HEK293 (cell line): ENCODE measurements at regions not wholly inside any gene's neighbourhood (a gene's known extent, or its start where the extent isn't known, plus 50 kb on each side); places are given as distances from the start of the nearest gene placed in this dataset.

Experiments
- CTCF ChIA-PET: fragments of 350-600 bp; formaldehyde crosslinking; extraction: SDS; loops from one replicate; lab custom pipeline; 2021; ENCODE audit warnings: antibody characterized with exemption; lab: Yijun Ruan, JAX
- POLR2A ChIA-PET: fragments of 300-600 bp; formaldehyde crosslinking; extraction: SDS; loops from one replicate; lab custom pipeline; 2020; ENCODE audit warnings: antibody characterized with exemption, inconsistent platforms; lab: Yijun Ruan, JAX
- H3K27ac ChIP-seq: fragments of 200-500 bp; sonication (Bioruptor generic); 2 replicates; pipeline ENCODE4 v1.5.1; 2014; ENCODE audit warnings: low read depth, low read length, control low read depth, inconsistent platforms; ENCODE audit errors: extremely low read depth
- H3K36me3 ChIP-seq, 2 experiments: fragments of 200-500 bp in 1 of 2; sonication (Bioruptor generic) in 1 of 2; 1 replicate in 1 of 2; 2 replicates in 1 of 2; pipeline ENCODE4 v1.5.1; 2014 to 2017; ENCODE audit warnings: inconsistent platforms in 2 of 2, low read length in 2 of 2; ENCODE audit not compliant: control insufficient read depth in 2 of 2, insufficient read depth in 1 of 2
- H3K4me1 ChIP-seq: fragments of 200-500 bp; sonication (Bioruptor generic); 2 replicates; pipeline ENCODE4 v1.5.1; 2014; ENCODE audit warnings: mild to moderate bottlenecking, low read length, inconsistent platforms; ENCODE audit not compliant: control insufficient read depth, insufficient read depth
- H3K4me3 ChIP-seq: 2 replicates; pipeline ENCODE4 v1.5.1; 2011; ENCODE audit warnings: low read depth, mild to moderate bottlenecking, control low read depth, low read length, moderate library complexity
- H3K9me3 ChIP-seq: fragments of 200-500 bp; sonication (Bioruptor generic); 2 replicates; pipeline ENCODE4 v1.5.1; 2014; ENCODE audit warnings: low read depth, low read length, inconsistent platforms; ENCODE audit not compliant: control insufficient read depth, insufficient read depth
- EGR2 ChIP-seq: fragments of 450-650 bp; formaldehyde crosslinking; IDR thresholded peaks from 2 replicates; pipeline ENCODE4 v1.5.1; 2016; ENCODE audit warnings: low read depth, missing biosample characterization, missing genetic modification characterization
- IKZF3 ChIP-seq: fragments of 450-650 bp; IDR thresholded peaks from 2 replicates; pipeline ENCODE4 v1.5.0; 2018; ENCODE audit warnings: missing biosample characterization, mild to moderate bottlenecking, missing genetic modification characterization, moderate library complexity
- OSR2 ChIP-seq: fragments of 450-650 bp; formaldehyde crosslinking; IDR thresholded peaks from 2 replicates; pipeline ENCODE4 v1.5.1; 2016; ENCODE audit warnings: missing biosample characterization, missing genetic modification characterization
- PRDM4 ChIP-seq: fragments of 450-650 bp; formaldehyde crosslinking; IDR thresholded peaks from 2 replicates; pipeline ENCODE4 v1.5.1; 2017; ENCODE audit warnings: missing biosample characterization, missing genetic modification characterization
- REPIN1 ChIP-seq: fragments of 450-650 bp; formaldehyde crosslinking; IDR thresholded peaks from 2 replicates; pipeline ENCODE4 v1.5.1; 2017; ENCODE audit warnings: missing biosample characterization, missing genetic modification characterization, low read depth
- TRIM28 ChIP-seq: IDR thresholded peaks from 2 replicates; pipeline ENCODE4 v1.6.1; 2011; ENCODE audit warnings: low read length, control low read depth, borderline replicate concordance
- ZBTB48 ChIP-seq: fragments of 450-650 bp; formaldehyde crosslinking; IDR thresholded peaks from 2 replicates; pipeline ENCODE4 v1.5.1; 2016; ENCODE audit warnings: missing biosample characterization, missing genetic modification characterization
- ZBTB49 ChIP-seq: fragments of 450-650 bp; formaldehyde crosslinking; IDR thresholded peaks from 2 replicates; pipeline ENCODE4 v1.5.1; 2016; ENCODE audit warnings: missing biosample characterization, missing genetic modification characterization, low read depth
- ZNF138 ChIP-seq: fragments of 450-650 bp; formaldehyde crosslinking; IDR thresholded peaks from 2 replicates; pipeline ENCODE4 v1.5.1; 2016; ENCODE audit warnings: missing biosample characterization, missing genetic modification characterization, borderline replicate concordance
- ZNF155 ChIP-seq: fragments of 450-650 bp; formaldehyde crosslinking; IDR thresholded peaks from 2 replicates; pipeline ENCODE4 v1.5.1; 2016; ENCODE audit warnings: missing biosample characterization, missing genetic modification characterization
- ZNF16 ChIP-seq: fragments of 450-650 bp; formaldehyde crosslinking; IDR thresholded peaks from 2 replicates; pipeline ENCODE4 v1.5.1; 2016; ENCODE audit warnings: low read depth, missing biosample characterization, missing genetic modification characterization
- ZNF175 ChIP-seq: fragments of 450-650 bp; formaldehyde crosslinking; IDR thresholded peaks from 2 replicates; pipeline ENCODE4 v1.5.1; 2016; ENCODE audit warnings: missing biosample characterization, missing genetic modification characterization
- ZNF223 ChIP-seq: fragments of 450-650 bp; formaldehyde crosslinking; IDR thresholded peaks from 2 replicates; pipeline ENCODE4 v1.5.1; 2016; ENCODE audit warnings: missing biosample characterization, missing genetic modification characterization
- ZNF24 ChIP-seq: fragments of 450-650 bp; formaldehyde crosslinking; IDR thresholded peaks from 2 replicates; pipeline ENCODE4 v1.5.1; 2016; ENCODE audit warnings: missing biosample characterization, missing genetic modification characterization
- ZNF302 ChIP-seq: fragments of 450-650 bp; formaldehyde crosslinking; IDR thresholded peaks from 2 replicates; pipeline ENCODE4 v1.5.1; 2016; ENCODE audit warnings: missing biosample characterization, missing genetic modification characterization, low read depth
- ZNF513 ChIP-seq: fragments of 450-650 bp; IDR thresholded peaks from 2 replicates; pipeline ENCODE4 v1.5.1; 2018; ENCODE audit warnings: missing biosample characterization, missing genetic modification characterization
- ZNF514 ChIP-seq: fragments of 450-650 bp; formaldehyde crosslinking; IDR thresholded peaks from 2 replicates; pipeline ENCODE4 v1.5.1; 2016; ENCODE audit warnings: missing biosample characterization, missing genetic modification characterization
- ZNF571 ChIP-seq: fragments of 450-650 bp; formaldehyde crosslinking; IDR thresholded peaks from 2 replicates; pipeline ENCODE4 v1.5.0; 2017; ENCODE audit warnings: missing biosample characterization, missing genetic modification characterization
- ZNF585B ChIP-seq: fragments of 450-650 bp; formaldehyde crosslinking; IDR thresholded peaks from 2 replicates; pipeline ENCODE4 v1.5.1; 2016; ENCODE audit warnings: missing biosample characterization, missing genetic modification characterization
- ZNF692 ChIP-seq: fragments of 450-650 bp; formaldehyde crosslinking; IDR thresholded peaks from 2 replicates; pipeline ENCODE4 v1.5.1; 2016; ENCODE audit warnings: missing biosample characterization, missing genetic modification characterization
- ZNF747 ChIP-seq: fragments of 450-650 bp; formaldehyde crosslinking; IDR thresholded peaks from 2 replicates; pipeline ENCODE4 v1.5.1; 2016; ENCODE audit warnings: missing biosample characterization, missing genetic modification characterization
- ZNF777 ChIP-seq: fragments of 450-650 bp; formaldehyde crosslinking; IDR thresholded peaks from 2 replicates; pipeline ENCODE4 v1.5.1; 2017; ENCODE audit warnings: missing biosample characterization, missing genetic modification characterization, borderline replicate concordance
- ZNF785 ChIP-seq: fragments of 450-650 bp; formaldehyde crosslinking; IDR thresholded peaks from 2 replicates; pipeline ENCODE4 v1.5.1; 2016; ENCODE audit warnings: missing biosample characterization, missing genetic modification characterization
- ZSCAN23 ChIP-seq: fragments of 450-650 bp; formaldehyde crosslinking; IDR thresholded peaks from 2 replicates; pipeline ENCODE4 v1.5.1; 2016; ENCODE audit warnings: missing biosample characterization, missing genetic modification characterization

- Histone ChIP-seq H3K36me3 (no peaks in the 10 kb centered on the region), H3K27ac (no peak overlapping the region), H3K4me1 (no peaks in the 10 kb centered on the region), H3K9me3 (no peaks in the 10 kb centered on the region; the same call in 1 of the 2 replicates), H3K4me3 (no peak overlapping the region)
- TF ChIP-seq ZNF777 (tag by site-specific recombination) (no peak), ZNF138 (tag by site-specific recombination) (no peak), ZNF24 (no peak), ZNF155 (tag by site-specific recombination) (no peak), ZBTB49 (tag by site-specific recombination) (no peak), IKZF3 (tag by site-specific recombination) (no peak), EGR2 (no peak), ZNF513 (tag by site-specific recombination) (no peak)
- ChIA-PET POLR2A (no interaction called here), CTCF (interaction anchor here (0.6 to 2.7 kb wide), 9 partner anchors 10 to 504 kb away, joined by 3 to 12 read pairs (median 4); no protein-coding TSS in a partner anchor)
Observed at GRCh38 chrX:81378560-81378959, 176.7 kb downstream of the SH3BGRL start.

- TF ChIP-seq ZNF747 (tag by site-specific recombination) = no peak
- ChIA-PET POLR2A (no interaction called here), CTCF (no interaction called here)
Observed at GRCh38 chrX:81390237-81390636, 188.3 kb downstream of the SH3BGRL start.

GRCh38 chrX:81392396-81392795 is 190.5 kb downstream of the SH3BGRL start:
- H3K36me3 ChIP-seq = no peaks in the 10 kb centered on the region
- ChIA-PET CTCF (interaction anchor here (0.5 kb wide), 1 partner anchor 21 kb away, joined by 4 read pairs; no protein-coding TSS in a partner anchor), POLR2A (no interaction called here)
- H3K9me3 ChIP-seq = no peaks in the 10 kb centered on the region; the same call in 1 of the 2 replicates
- no peak overlapping the region for H3K27ac ChIP-seq
- no peaks in the 10 kb centered on the region for H3K4me1 ChIP-seq
- H3K4me3 ChIP-seq = no peak overlapping the region
- TF ChIP-seq ZSCAN23 (tag by site-specific recombination) (no peak), ZNF302 (tag by site-specific recombination) (no peak), ZNF16 (no peak), OSR2 (tag by site-specific recombination) (no peak), ZNF514 (tag by site-specific recombination) (no peak), PRDM4 (tag by site-specific recombination) (no peak), ZNF223 (no peak), TRIM28 (no peak), ZNF585B (tag by site-specific recombination) (no peak), ZNF785 (tag by site-specific recombination) (no peak), ZNF571 (tag by site-specific recombination) (no peak), ZNF138 (tag by site-specific recombination) (no peak), REPIN1 (tag by site-specific recombination) (no peak), ZBTB48 (tag by site-specific recombination) (no peak), ZNF175 (tag by site-specific recombination) (no peak), ZNF513 (tag by site-specific recombination) (no peak), ZNF692 (tag by site-specific recombination) (no peak)

More at GRCh38 chrX:81390237-81390636, 188.3 kb downstream of the SH3BGRL start:
- Histone ChIP-seq H3K4me3 (no peak overlapping the region), H3K9me3 (no peaks in the 10 kb centered on the region; the same call in 1 of the 2 replicates), H3K27ac (no peak overlapping the region), H3K4me1 (no peaks in the 10 kb centered on the region), H3K36me3 (no peaks in the 10 kb centered on the region)
